SKM-1 treated with dmso at 0.1 percent for 144 hours (cell line): ENCODE measurements at regions not wholly inside any gene's neighbourhood (a gene's known extent, or its start where the extent isn't known, plus 50 kb on each side); places are given as distances from the start of the nearest gene placed in this dataset.

Experiments used
- DNase-seq: peaks from one replicate; lab custom pipeline; 2025; ENCODE audit not compliant: unreplicated experiment; lab: John Stamatoyannopoulos, UW

DNA sequence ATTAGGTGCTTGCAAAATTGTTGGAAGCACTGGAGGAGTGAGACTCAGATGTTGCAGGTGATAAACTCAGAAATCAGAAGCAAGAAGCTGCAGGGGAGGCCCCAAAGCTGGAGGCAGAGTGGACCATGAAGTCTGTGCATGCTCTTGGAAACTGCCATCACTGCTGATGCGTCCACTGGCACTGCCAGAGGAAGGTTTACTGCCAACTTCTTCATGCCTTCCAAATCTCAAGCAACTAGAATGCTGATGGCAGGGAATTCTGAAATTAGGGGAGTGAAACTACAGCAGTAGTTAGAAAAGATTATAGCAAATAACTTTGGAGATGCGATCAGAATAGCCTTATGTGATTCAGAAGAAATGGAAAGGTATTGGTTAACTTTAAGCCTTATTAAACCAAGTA is 277.1 kb upstream of the SDK2 start:
- DNase-seq, result no peak

DNA sequence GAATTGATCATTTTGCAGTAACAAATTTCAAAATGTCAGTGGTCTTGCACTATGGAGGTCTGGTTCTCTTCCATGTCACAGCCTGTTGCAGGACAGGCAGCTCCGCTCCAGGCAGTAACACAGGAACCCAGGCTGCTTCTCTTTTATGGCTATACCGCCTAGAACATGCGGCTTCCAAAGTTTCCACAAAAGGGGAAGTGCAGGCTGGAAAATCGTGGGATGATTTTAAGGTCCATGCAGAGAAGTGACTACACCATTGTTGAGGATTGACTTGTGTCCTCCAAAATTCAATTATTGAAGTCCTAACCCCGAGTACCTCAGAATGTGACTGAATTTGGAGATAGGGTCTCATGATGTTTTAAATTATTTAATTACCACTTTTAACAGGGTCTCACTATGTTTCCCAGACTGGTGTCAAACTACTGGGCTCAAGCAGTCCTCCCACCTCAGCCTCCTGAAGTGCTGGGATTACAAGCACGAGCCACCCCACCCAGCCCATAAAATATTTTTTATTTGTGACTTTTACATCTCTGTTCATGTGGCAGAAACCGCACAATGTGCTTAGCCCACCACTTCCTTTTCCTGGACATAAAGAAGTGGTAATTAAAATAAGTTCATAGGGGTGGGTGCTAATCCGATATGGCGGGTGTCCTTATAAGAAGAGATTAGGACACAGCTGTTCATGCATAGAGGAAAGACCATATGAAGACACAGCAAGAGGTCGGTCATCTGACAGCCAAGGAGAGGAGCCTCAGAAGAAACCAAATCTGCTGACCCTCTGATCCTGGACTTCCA is 279.2 kb upstream of the RPL38 start:
- DNase-seq, result no peak

DNA sequence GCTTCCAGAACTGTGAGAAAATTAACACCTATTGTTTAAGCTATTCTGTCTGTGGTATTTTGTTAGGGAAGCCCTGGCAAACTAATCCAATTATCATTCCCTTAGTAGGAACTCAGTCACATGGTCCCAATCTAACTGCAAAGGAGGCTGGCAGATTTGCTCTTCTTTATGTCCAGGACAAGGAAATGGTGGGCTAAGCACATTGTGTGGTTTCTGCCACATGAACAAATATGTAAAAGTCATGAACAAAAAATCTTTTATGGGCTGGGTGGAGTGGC is 278.6 kb upstream of the RPL38 start:
- no peak for DNase-seq

DNA sequence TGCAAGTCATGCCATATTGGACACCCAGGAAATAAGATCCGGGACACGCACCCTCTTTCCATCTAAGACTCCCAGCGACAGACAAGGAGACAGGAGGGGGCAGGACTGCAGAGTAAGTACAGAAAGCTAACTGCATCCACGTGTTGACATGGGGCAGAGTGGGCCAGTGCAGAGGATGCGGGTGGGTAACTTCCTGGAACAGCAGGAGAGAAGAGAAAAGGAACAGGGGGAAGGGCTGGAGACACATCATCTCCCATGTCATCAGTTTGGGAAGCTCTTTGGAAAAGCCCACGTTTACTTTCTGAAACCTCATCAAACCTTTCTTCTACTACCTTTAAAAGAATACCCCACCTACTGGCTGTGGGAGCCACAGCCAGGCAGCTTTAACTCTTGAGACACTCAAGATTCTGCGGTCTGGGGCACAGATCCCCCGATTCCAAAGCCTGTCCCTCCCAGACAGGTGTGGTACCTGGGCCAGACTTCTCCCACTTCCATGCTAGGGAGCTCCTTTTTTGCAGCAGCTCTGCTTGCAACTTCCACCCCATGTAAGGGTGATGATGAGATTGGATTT is 273.5 kb upstream of the RPL38 start:
- DNase-seq, result no peak

DNA sequence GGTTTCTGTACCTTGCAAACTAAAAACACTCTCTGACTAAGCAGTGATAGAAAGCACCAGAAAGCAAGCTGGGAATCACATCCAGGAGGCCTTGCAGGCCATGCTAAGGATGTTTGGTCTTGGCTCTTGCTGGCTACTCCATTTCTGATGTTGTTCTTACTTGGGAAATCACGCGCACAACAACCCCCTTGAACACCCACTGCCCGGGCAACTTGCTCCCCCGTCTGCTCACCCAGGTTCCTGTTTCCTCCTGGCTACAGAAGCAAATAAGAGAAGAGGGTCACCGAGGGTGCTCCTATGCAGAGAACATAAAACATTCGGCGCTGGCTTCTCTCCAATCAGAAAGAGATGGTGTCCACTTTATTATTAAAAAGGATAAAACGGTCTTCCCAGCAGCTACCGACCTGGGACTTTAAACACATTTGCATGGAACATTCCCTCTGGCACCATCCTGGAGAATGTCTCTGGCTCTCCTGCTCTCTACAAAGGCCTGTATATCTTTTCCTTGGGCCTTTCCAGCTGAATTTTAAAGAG is 271.2 kb upstream of the RPL38 start:
- DNase-seq, result no peak

DNA sequence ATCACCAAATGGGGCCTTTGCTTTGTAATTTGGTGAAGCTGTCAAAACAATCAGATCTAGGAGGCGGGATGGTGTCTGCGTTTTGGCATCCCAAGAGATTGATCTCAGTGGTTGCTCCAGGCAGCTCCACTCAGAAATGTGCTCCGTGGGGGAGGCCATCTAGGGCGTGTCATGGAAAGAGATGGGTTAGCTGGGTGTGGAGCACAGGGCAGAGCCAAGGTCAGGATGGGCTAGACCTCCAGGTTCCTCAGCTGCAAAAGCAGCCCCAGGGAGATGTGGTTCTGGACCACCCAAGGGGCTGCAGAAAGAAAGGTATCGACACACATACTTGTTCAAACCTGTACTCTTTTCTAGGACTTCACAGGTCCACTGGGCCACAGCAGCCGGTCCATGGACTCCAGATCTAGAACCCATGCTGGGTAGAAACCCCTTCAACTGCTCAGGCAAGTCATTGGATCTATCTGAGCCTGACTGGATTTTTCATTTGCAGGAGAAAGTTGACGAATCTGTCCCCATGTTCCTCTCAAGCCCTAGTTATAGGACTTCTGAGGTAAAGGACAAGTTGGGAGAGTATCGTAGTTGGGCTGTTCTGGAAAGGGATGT is 270.2 kb upstream of the RPL38 start:
- DNase-seq, result no peak

DNA sequence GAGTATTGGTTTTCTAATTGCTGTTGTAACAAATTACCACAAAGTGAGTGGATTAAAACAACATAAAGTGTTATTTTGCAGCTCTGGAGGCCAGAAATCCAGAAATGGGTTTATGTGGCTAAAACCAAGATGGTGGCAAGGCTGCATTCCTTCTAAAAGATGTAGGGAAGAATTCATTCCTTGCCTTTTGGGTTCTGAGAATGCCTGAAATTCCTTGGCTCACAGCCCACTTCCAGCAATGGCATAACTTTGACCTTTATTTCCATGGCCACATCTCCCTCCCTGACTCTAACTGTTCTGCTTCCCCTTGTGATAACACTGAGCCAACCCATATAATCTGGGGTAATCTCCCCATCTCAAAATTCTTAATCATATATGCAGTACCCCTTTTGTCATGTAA is 269.6 kb upstream of the RPL38 start:
- no peak for DNase-seq

DNA sequence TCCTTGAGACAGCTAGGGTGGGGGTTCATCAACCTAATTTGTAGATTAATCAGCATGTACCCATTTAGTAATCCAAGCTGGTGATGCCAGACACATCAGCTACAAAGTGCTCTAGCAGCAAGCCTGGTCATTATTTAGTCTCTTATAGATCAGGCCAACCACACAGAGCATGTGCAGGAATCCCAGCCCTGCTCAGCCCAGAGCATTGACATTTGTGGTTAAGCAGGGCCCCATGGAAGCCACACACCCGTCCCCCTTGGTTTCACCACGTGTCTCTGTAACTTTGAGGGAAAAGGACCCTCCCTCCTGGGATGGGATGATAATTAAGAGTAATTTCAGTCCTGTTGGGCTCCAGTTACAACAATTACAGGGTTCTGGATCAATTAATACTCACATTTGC is 268.8 kb upstream of the RPL38 start:
- no peak for DNase-seq

DNA sequence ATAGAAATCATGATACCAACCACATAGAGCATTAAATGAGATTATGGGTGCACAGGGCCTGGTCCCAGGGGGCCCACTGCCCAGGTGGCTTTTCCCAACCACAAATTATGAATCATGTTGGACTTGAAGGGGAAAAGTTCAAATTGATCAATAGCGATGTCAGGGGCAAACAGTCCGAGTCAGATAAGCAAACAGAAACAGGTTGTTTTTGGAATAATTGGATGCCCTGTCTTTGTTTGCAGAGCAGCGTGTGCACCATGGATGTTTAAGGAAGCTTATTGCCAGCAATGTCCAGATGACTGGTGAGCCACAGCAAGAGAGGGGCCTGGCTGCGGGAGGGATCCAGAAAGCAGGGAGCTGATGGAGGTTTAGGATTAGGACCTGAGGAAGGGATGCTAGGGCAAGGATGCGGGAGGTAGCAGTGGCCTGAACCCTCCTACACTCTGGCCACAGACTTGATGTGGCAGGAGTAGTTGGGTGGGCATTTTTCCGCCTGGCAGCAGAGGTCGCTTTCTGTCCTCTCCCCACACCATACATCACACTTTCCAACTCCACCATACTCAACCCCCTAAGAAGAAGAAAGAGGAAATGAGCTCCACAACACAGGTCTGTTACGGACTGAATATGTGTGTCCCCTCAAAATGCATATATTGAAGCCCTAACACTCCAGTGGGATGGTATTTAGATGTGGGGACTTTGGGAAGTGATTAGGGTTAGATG is 266.4 kb upstream of the RPL38 start:
- DNase-seq, result no peak

DNA sequence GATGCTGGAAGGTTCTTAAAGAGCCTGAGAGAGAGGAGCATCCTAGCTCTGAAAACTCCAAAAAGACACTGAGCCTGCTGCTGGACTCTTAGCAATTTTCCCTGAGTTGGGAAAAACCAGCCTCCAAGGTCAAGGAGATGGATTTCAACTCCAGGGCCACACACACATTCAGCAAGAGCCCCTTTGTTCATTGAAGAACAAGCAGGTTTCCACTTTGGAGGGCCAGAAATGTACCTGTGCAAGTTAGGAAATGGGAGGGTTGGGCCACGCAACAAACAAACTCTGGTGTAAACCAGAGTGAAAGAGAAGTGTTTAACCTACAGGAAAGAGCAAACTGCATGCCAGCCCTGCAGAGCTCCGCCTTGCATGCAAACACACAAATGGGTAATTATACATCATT is 264.8 kb upstream of the RPL38 start:
- no peak for DNase-seq

DNA sequence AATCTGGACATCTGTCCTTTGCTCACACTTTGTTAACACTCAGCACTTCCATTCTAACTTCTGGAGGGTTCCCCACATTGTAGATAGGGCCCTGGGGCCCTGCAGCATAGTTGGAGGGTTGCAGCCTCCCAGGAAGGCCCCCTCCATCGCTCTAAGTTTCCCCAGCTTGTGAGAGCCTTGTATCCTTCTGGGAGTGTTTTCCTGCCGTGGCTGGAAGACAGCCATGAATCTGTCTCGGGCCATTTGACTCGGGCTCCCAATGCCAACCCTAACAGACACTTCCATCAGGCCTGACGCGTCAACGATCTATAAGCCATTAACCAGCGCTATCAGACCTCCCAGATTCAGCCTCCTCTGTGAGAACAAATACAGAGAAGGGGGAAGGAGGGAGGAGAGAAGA is 263.7 kb upstream of the RPL38 start:
- DNase-seq, result no peak

DNA sequence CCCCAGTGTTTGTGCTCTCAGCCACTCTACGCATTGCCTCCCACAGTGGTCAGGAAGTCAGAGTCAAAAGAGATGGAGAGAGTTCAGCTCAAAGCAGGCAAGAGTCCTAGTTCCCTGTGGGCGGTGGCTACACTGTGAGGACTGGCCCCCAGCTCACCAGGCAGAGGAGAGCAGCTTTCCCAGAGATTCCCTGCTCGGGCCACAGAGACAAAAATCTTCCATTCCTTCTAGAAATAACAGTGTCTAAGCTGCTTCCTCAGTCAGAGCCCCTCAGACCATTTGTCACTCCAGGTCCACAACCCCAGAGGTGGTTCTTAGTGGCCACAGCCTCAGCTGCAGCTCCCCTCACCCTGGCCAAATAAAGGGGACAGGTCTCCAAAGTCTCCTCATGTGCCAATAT is 263.0 kb upstream of the RPL38 start:
- DNase-seq, result no peak

DNA sequence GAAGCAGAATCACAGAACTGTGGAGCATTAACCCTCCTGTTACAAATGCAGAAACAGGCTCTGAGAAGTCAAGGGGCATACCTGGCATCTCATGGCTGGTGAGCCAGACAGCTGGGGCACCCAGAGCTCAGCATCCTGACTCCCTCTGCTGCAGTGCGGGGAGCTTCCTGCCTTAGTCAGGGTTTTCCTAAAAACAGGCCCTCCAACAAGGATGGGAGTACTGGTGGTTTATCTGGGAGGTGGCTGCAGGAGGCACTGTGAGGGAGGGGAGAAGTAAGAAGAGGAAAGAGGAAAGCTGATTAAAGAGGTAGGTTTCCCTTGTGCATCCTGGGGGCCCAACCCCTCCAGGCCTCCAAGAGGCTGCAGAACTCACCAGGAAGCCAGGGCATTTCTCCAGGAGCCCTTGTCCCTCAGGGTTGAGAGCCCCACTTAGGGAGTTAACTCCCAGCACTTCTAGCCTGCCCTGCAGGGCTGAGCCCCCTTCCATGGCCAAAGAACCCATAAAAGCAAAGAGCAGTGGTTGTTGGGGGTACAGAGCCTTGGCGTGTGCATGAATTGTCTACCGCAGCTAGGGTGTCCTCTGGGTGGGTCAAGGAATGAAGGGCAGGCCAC is 261.5 kb upstream of the RPL38 start:
- DNase-seq, result no peak

DNA sequence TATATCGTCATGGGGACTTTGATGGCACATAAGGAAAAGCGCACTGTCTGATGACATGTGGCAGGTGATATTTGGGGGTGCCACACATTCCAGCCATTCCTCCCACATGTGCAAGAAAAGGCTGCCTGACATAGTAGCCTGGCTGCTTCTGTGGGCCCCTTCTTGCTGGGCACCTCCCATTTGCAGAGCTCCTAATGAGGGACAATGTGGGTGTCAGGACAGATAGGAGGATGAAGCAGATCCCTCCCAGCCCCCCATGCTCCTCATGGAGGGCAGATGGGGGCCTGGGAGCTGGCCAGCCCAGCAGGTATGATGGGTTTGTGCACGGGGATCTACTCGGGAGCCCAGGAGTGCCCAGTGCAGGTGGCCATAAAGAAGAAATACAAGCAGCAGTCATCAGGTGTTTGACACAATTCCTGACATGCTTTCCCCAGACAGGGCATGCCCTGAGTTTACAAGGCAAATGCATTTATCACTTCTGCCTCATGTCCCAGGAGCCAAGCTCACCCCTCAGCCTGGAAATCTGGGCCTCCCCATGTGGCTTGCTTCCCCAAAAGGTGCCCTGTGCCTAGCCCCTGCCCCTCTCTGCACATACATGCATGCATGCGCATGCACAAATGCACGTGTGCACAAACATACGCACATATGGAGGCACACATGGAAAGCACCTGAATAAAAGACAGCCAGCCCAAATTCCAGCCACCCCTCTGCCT is 260.6 kb upstream of the RPL38 start:
- DNase-seq, result no peak

DNA sequence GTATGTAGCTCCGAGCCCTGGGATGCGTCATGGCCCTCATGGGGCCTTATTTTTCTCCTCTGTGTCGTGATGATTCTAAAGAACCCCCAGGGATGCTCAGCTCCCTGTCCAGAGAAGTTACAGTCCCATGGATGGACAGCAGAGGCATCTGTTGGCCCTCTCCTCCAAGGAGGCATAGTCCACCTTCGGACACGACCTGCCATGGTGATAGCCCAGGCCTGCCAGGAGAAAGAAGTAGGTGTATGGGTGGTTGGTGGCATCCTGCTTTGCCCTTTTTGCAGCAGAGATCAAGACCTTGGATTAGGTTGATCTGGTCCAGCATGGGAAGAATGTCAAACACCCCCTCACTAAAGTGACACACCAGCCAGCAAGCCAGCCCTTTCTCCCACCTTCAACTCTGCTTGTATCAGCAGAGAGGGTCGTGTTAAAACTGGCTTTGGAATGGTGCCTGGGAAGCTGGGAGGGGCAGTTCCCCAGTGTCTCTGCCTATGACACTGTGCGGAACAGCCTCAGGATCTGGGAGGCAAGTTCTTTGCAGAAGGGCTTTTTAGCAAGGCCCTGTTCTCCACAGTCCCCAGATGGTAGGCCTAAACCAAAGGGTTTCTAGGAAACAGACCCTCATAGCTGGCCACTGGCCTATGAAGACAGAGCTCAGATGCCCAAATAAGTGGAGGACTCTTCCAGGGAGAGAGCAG is 259.9 kb upstream of the RPL38 start:
- DNase-seq, result no peak

DNA sequence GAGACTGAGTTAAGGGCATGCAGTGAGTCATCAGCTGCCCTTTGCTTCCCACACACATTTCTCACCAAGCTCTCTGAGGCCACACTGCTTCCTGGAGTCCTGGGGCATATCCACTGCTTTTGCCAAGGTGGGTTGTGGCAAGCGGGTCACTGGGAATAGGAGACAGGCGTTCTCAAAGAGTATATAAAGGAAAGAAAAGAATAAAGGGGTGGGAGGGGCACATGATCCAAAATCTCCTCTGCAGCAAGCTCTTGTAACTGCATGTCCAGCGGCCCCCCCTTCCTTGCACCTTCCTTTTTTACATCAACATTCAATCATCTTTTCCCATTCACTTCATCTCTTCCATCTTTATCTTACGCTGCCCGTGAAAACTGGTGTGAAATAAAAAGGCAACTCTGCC is 259.1 kb upstream of the RPL38 start:
- no peak for DNase-seq

DNA sequence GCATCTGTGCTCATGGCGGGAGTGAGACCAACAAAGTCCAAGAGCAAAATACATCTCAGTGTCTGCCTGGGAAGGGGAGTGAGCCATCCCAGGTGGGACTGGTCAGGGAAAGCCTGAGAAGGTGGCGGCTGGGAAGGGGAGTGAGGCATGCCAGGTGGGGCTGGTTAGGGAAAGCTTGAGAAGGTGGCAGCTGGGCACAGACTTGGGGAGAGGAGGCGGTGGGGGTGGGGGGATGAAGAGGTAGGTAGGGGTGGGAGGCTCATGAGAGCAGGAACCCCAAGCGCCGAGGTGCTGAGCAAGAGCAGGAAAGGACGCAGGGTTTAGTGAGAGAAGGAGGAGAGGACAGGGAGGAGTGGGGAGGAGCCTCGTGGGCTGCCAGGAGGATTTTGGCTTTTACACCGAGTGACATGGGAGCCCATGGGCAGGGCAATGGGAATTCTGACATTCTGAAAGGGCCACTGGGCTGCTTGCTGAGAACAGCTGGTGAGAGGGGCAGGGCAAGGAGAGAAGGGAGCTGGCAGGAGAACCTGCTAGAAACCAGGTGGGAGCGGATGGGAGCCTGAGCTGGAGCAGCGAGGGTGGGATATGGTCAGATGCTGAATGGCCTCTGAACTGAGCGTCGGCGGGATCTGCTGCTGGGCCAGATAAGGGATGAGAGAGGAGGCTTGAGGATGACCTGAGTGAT is 256.1 kb upstream of the RPL38 start:
- no peak for DNase-seq

DNA sequence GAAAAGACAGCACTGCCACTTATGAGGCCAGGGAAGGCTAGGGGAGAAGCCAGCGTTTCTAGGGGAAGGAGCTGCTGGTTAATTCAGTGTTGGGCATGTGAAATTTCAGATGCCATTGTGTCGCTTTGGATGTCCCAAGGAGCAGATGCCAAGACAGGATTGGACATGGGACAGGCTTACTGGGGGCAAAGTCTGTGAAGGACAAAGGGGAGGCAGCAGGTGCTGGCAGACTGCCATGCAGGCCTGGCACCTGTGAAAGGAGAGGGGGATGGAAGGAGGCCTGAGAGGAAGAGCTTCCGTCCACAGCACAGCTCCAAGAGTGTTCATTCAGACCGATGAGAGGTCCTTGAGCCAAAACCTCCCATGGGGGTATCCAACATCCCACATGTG is 255.5 kb upstream of the RPL38 start:
- DNase-seq, result no peak

DNA sequence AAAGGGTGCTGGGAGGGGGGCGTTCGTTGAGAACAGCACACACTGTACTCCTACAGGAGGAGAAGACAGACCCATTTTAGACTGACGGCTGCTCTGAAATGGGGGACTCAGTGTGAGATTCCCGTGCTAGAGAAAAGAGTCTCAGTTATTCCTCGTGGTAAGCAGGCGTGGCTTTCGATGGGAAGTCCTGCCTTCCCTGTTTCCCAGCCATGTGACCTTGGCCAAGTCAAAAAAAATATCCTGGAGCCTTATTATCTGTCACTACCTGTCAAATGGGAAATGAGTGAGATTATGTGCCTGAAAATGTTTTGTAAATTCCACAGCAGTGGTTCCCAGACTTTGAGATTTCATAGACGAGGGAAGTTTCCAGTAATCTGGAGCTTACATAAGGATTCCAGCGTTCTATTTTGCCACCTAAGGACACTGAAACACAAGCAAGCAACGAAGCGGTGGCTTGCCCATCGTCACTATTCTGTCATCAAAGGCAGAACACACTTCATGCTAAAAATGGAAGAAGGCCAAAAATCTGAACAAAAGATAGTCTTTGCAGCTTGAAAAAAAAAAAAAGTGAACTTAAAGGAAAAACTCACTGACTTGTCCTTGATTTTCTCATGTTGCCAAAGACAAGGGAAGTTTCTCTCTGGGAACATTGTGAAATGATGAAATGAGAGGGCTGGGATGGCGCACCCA is 253.4 kb upstream of the RPL38 start:
- DNase-seq, result no peak
